NOMO-1 treated with DMSO at 0.1 percent for 48 hours (cell line): ENCODE measurements at regions not wholly inside any gene's neighbourhood (a gene's known extent, or its start where the extent isn't known, plus 50 kb on each side); places are given as distances from the start of the nearest gene placed in this dataset.
"Not testable (repeated sequence)": the region's sequence is repeated elsewhere in the genome, so short reads cannot be mapped to it uniquely, and the experiment has no call there.

Experiments
- DNase-seq: peaks from one replicate; lab custom pipeline; 2025; ENCODE audit not compliant: unreplicated experiment; lab: John Stamatoyannopoulos, UW

- DNase-seq = no peak
These were observed 202.5 kb upstream of the CBLB start for GRCh38 chr3:106071306-106071705.

DNA sequence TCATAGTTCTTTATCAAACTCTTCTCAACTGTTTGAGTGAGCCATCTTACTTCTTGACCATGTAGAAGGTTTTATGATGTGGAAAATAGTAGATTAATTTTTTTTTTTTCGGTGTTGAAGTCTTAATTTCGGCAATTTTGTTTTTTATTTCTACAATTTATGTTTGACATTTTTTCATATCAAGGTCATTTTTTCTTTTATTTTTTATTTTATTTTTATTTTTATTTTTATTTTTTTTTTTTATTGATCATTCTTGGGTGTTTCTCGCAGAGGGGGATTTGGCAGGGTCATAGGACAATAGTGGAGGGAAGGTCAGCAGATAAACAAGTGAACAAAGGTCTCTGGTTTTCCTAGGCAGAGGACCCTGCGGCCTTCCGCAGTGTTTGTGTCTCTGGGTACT, 203.8 kb upstream of the CBLB start:
- DNase-seq = not testable (repeated sequence)

- not testable (repeated sequence) for DNase-seq
These were observed 205.0 kb upstream of the CBLB start for GRCh38 chr3:106073806-106074205.

GRCh38 chr3:106075731-106076130, 206.9 kb upstream of the CBLB start:
- DNase-seq = not testable (repeated sequence)

- no peak for DNase-seq
These were observed 209.8 kb upstream of the CBLB start for GRCh38 chr3:106078635-106079034.

- DNase-seq = no peak
These were observed 213.8 kb upstream of the CBLB start for GRCh38 chr3:106082616-106083015.

DNA sequence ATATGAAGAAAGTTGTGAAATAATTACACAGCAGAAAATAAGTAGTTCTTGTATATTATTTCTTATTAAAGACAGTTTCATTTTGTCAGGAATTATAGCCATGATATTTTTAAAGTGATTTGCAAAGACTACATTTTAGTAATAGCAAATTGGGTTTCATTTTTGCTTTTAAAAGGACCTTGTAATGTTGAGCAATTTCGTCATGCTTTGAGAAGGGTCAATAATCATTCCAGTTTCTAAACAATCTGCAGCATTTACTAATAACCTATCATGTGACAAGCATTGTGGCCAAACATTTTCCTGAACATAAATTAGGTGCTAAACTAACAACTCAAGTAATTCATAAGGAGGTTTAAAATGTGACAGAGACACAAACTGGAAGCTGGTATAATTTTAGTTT, 214.4 kb upstream of the CBLB start:
- DNase-seq = peak; percentile 38

DNA sequence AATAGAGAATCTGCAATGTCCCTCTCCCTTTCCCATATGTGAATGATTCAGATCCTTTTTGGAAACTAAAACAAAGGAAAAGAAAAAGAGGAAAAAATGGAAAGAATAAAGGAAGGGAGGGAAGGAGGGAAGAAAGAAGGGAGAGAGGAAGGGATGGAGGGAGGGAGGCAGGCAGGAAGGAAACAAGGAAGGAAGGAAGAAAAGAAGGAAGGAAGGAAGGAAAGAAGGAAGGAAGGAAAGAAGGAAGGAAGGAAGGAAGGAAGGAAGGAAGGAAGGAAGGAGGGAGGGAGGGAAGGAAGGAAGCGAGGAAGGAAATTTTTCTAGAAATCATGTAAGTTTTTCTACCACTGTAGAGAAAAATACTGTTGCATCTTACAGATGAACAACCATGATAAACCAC, 215.0 kb upstream of the CBLB start:
- no peak for DNase-seq

DNA sequence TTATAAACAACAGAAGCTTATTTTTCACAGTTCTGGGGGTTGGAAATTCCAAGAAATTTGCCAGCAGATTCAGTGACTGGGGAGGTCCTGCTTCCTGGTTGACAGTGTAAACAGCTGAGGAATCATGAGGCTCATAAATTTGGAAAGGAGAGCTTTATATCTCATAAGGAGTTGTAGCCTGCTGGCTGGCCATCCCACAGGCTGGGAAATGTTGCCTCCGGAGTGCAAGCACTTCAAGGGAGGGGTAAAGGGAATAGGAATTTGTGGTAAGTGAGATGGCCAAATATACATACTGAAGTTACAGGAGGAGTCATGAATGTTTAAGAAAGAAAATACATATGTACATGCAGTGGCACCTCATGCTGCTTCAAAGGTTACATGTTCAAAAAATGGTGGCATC, 217.2 kb upstream of the CBLB start:
- DNase-seq = no peak

DNA sequence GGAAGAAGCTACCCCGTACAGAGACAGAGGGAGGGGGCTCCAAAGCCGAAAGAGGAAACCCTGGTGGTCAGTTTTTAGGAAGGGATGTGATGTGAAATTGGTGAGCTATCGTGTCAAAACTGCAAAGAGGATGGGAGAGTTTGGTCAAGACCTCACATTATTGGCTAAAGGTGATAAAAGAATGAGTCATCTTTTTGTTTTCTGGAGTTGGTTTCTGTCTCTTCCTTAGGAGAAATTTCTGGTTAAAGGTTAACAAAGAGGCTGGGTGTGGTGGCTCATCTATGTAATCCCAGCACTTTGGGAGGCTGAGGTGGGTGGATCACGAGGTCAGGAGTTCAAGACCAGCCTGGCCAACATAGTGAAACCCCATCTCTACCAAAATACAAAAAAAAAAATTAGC, 217.8 kb upstream of the CBLB start:
- DNase-seq = no peak

- no peak for DNase-seq
These were observed 219.5 kb upstream of the CBLB start for GRCh38 chr3:106088304-106088703.

DNA sequence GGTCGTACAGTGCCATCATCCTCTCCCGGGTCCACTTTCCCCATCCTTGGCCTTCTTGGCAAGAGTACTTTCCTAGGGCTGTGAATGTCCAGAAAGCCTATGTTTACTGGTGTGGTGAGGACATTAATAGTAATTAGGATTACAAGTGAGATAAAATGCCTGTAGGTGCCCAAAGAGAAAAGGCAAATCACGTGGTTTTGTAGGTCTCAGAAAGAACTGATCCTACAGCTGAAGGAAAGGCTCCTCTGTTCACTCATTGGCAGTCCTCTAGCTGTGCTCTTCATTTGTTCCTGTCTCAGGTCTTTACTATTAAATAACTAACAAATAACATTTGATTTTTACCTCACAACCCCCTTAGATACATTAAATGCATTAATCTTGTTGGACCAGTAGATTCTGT, 220.1 kb upstream of the CBLB start:
- no peak for DNase-seq

DNA sequence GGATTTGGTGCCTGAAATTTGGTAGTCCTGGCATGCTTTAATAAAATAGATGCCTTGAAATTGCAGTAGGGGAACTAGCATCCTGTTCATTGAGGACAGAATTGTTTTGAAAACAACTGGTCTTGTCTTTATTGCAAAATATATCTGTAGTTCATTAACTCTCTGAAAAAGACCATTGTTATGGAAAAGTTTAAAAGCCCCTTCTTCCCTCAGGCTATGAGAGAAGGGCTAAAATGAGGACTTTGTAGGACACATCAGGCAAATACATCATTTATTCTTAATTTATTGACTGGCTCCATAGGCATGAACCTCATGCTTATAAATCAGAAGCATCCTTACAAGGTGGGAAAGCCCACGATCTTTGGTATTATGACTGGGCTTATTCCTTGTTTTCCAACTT, 221.0 kb upstream of the CBLB start:
- no peak for DNase-seq

GRCh38 chr3:106092792-106093191, 224.0 kb upstream of the CBLB start:
- DNase-seq = no peak

- no peak for DNase-seq
These were observed 224.8 kb upstream of the CBLB start for GRCh38 chr3:106093616-106094015.

- DNase-seq = no peak
These were observed 229.1 kb upstream of the CBLB start for GRCh38 chr3:106097817-106098435.

GRCh38 chr3:106103383-106103782, 234.6 kb upstream of the CBLB start:
- peak; percentile 94 for DNase-seq

DNA sequence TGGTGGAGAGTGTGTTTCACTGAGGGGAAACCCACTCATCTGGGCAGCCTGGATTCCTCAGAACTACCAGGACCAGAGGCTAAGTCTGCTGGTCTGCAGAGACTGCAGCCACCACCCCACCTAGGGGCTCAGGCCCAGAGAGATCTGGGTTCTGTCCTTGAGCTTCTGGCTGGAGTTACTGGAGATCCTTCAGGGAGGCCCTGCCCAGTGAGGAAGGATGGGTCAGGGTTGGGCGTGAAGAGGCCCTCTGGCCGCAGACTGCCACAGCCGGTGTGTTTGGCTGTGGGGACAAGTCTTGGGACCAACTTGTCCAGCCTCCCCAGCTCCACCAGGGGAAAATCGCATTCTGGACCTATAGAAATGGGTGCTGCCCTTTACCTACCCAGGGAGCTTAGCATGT, 235.3 kb upstream of the CBLB start:
- DNase-seq = no peak

- no peak for DNase-seq
These were observed 240.1 kb upstream of the CBLB start for GRCh38 chr3:106108925-106109324.

DNA sequence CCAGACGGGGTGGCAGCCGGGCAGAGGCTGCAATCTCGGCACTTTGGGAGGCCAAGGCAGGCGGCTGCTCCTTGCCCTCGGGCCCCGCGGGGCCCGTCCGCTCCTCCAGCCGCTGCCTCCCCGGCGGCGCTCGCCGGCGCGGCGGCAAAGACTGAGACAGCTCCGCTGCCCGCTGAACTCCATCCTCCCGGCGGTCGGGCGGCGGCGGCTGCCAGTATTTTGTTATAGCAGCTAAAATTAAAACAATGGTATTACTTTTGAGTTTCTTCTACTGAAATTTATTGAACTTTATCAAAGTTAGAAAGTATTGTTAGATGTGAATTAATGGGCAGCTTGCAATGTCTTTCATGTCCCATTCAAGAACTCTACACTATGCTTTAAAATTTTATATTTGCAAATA, 243.7 kb upstream of the CBLB start:
- not testable (repeated sequence) for DNase-seq

DNA sequence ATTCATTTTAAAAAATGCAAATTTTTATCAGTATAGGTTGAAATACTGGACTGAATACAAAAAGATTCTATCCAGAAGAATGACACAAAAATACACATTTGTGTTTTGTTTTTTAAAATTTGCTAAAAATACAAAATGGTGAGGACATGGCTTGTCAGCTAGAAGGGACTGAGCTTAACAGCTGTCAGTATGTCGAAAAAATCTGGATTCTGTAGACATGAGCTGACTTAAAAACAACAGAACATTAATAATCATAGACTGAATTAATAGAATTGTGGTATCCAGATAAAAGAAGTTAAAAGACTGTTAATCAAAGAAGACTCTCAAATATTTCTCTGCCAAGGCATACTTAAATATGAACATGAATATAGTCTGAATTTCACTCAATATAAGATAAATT, 244.9 kb upstream of the CBLB start:
- no peak for DNase-seq

- DNase-seq = no peak
These were observed 245.4 kb upstream of the CBLB start for GRCh38 chr3:106114220-106114619.

DNA sequence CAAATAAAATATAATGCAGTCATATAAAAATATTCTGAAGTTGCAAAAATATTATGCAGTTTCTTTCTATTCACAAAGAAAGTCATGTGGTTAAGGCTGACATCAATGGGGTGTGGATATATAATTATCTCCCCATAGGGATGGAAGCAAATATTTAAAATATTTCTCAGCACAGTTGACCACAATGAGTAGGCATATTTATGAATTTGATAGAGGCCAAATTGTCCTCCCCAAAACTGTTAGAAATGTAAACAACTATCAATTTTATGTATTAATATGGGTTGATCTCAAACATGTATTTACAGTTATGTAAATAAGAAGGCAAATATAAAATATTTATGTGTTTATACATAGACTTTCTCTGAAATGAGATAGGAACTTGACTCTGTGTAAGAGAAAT, 246.0 kb upstream of the CBLB start:
- DNase-seq = no peak

DNA sequence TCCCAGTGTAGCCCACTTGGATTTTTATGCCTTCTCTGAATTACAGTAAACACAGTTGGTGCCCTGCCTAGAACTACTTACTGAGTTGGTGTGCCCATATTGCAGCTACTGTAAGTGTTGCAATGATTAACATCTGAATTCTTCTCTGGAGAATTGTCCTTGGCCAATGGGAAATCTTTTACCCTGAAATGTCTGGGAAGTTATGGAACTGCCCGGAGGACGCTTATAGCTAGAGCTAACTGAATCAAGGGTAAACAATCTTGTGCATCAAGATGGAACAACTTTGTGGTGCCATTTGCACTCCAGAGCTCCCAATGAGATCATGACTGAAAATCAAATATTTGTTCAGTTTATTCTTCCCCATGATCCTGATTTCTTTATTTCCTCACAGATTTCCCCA, 246.7 kb upstream of the CBLB start:
- DNase-seq = no peak
